Mucosa of gallbladder (tissue), 1 donor: ENCODE measurements at regions not wholly inside any gene's neighbourhood (a gene's known extent, or its start where the extent isn't known, plus 50 kb on each side); places are given as distances from the start of the nearest gene placed in this dataset.
"Not testable (repeated sequence)": the region's sequence is repeated elsewhere in the genome, so short reads cannot be mapped to it uniquely, and the experiment has no call there.

ENCODE experiments used
- DNase-seq: peaks from one replicate; pipeline ENCODE4 v3.0.0-alpha.2; 2020; ENCODE audit warnings: low spot score
- donor health status: DM: no; HTN: no; CAD: no.

GRCh38 chr9:40930426-40930825 is 198.1 kb downstream of the FOXD4L6 start:
- DNase-seq, result not testable (repeated sequence)

- not testable (repeated sequence) for DNase-seq
Measured at GRCh38 chr9:40929488-40929845, 199.0 kb downstream of the FOXD4L6 start.

- no peak for DNase-seq
Measured at GRCh38 chr9:40928803-40929487, 199.5 kb downstream of the FOXD4L6 start.

- no peak for DNase-seq
Measured at GRCh38 chr9:40927851-40928802, 200.4 kb downstream of the FOXD4L6 start.

- no peak for DNase-seq
Measured at GRCh38 chr9:40927260-40927631, 201.2 kb downstream of the FOXD4L6 start.

GRCh38 chr9:40926404-40927259 is 201.8 kb downstream of the FOXD4L6 start:
- no peak for DNase-seq

- no peak for DNase-seq
Measured at GRCh38 chr9:40925149-40925548, 203.3 kb downstream of the FOXD4L6 start.

- peak; percentile 8 for DNase-seq
Measured at GRCh38 chr9:40916399-40916783, 212.1 kb downstream of the FOXD4L6 start.

- DNase-seq, result peak; percentile 9
Measured at GRCh38 chr9:40915660-40916398, 212.7 kb downstream of the FOXD4L6 start.

GRCh38 chr9:40914772-40915659 is 213.5 kb downstream of the FOXD4L6 start:
- peak; percentile 5 for DNase-seq

GRCh38 chr9:40913928-40914673 is 214.4 kb downstream of the FOXD4L6 start:
- no peak for DNase-seq

- DNase-seq, result no peak
Measured at GRCh38 chr9:40913096-40913719, 215.3 kb downstream of the FOXD4L6 start.

GRCh38 chr9:40912679-40913078 is 215.8 kb downstream of the FOXD4L6 start:
- DNase-seq, result not testable (repeated sequence)

GRCh38 chr9:40911647-40912046 is 216.8 kb downstream of the FOXD4L6 start:
- DNase-seq, result no peak

GRCh38 chr9:40910995-40911394 is 217.5 kb downstream of the FOXD4L6 start:
- DNase-seq, result not testable (repeated sequence)

GRCh38 chr9:40909821-40910220 is 218.7 kb downstream of the FOXD4L6 start:
- DNase-seq, result no peak

- DNase-seq, result not testable (repeated sequence)
Measured at GRCh38 chr9:40909111-40909510, 219.4 kb downstream of the FOXD4L6 start.

- no peak for DNase-seq
Measured at GRCh38 chr9:40907657-40908624, 220.5 kb downstream of the FOXD4L6 start.
